ENCODE measurements at regions not wholly inside any gene's neighbourhood (a gene's known extent, or its start where the extent isn't known, plus 50 kb on each side); places are given as distances from the start of the nearest gene placed in this dataset.
A peak's percentile ranks its signal among the peaks of the same experiment; 100 is the strongest.
"Not testable (repeated sequence)": the region's sequence is repeated elsewhere in the genome, so short reads cannot be mapped to it uniquely, and the experiment has no call there.

DNA sequence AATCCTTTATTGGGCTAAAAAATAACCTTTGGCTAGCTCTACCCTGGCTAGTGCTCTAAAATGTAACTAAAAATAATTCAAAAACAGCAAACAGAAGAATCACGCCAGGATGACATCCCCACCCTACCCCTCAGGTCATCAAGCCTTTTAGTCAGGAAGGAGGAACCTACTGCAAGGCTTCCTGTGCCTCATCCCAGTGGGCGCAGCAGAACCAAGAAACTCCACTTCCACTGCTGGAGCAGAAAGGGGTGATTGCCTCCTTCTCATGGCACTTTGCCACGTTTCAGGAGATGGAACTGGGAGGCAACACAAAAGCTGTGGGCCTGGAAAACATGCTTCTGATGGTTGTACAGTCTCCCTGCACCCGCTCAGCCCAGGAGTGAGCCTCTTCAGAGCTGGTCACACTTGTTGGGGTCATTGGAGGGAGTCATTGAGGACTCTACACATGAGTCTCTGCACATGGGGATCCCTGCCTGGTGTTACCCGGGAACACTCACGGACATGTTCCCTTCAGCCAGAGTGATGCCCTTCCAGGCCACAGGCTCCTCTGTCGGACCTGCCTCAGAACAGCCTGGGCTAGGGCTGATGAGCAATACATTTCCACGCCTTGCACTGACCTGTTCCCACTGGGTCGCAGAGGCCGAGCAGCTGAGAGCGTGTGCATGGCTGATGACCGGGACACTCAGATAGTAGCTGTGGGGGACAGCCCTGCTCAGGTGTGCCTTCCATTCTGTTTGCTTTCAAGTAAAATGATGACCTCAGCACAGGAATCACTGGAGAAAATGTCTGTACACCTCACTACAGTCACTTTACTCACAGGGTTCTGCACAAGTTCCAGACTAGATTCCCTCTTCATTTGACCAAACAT is 355.3 kb downstream of the FGFR2 start:
- no peak for DNase-seq

DNA sequence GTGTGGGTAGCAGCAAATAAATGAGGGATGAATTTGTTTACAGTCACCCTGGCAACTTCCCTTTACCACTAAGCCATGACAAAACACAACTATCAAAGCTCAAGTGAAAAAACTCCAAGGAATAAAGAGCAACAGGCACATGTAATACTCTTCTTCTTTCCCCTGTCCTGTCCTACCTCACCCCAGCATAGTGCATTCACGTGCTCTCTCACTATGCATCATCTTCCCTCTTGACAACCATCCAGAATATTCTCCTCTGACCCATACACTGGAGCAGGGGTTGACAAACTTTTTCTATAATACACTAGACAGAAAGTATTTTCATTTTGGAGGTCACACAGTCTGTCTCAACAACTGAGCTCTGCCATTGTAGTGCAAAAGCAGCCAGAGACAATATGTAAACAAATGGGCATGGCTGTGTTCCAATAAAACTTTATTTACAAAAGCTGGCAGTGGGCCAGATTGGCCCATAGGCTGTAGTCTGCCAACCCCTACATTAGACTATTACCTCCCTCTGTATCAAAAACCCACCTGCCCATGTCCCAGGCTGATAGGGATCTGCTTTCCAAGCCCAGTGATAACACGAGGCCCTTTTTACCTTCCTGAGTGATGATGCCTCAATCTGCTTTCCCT is 354.5 kb downstream of the FGFR2 start:
- DNase-seq: no peak

DNA sequence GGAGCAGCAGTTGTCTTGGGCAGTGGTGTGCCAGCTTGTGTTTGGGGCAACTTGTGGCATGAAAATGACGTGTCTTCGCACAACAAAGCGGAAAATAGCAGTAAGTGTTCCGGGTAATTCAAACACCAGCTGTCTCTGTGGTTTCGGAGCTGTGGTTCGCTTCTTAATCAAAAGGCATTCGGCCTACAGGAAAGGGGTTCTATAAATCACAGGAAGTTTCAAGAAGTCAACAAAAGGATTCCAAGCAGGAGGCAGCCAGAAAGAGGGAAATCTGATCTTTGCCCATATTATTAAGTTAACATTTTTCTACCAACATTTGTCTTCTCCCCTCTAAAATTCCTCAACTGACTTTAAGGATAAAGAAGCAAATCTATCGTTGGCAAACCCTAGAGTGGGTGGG is 353.4 kb downstream of the FGFR2 start:
- no peak for DNase-seq

DNA sequence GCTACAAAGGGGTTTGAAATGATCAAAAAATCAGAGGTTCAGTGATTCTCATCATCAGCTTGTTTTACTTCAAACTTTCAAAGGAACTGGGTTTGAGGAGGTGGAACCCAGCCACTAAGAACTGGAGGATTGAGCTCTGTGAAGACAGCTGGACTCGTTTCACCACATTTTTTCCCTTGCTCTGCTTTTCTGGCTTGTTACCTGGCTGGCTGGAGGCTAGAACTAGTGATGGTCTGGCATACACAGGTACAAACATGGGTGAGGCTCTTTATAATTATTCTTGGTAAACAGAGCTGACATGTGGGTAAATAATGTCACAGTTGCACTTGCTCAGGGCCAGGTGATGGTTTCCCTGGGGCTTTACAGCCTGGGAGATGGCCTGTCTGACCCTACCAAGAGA is 352.5 kb downstream of the FGFR2 start:
- DNase-seq: no peak

DNA sequence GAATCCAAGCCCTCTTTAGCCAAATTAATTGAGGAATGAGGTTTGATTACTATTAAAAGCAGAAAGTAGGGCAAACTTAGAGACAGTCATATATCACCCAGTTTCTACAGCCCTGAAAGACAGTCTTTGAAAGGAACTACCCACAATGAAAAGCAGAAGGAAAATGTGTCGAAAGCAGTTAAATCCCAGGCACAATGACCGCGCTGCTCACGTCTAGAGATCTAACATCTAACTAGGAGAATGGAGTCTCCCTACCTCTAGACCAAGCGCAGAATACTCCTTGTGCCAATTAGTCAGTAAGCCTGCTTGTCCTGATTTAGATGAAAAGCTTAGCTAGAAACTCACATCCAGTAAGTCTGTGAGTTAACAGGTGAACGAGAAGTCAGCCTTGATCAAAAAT is 350.0 kb downstream of the FGFR2 start:
- no peak for DNase-seq

DNA sequence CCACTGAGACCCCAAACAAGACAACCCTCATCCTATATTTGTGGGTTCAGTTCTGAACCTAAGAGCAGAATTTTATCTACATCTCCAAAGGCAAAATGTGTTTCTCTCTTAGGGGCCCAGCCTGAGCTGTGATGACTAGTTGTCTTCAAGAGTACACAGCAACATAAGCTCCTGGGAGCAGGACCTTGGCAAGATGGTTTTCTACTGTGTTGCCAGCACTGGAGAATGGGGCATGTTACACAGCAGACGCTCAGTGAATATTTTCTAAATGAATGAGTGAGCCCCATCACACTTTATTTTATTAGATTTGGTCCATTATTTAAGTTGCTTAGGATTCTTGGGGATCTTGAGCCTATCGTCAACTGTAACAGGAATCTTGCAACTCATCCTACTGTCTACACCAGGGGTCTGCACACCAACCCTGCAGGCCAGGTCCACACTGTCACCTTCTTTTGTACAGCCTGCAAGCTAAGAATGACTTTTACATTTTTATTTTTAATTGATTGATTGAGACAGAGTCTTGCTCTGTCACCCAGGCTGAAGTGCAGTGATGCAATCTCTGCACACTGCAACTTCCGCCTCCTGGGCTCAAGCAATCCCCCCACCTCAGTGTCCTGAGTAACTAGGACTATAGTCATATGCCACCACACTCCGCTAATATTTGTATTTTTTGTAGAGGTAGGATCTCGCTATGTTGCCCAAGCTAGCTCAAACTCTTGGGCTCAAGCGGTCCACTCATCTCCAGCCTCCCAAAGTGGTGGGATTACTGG is 347.1 kb downstream of the FGFR2 start:
- DNase-seq: no peak

DNA sequence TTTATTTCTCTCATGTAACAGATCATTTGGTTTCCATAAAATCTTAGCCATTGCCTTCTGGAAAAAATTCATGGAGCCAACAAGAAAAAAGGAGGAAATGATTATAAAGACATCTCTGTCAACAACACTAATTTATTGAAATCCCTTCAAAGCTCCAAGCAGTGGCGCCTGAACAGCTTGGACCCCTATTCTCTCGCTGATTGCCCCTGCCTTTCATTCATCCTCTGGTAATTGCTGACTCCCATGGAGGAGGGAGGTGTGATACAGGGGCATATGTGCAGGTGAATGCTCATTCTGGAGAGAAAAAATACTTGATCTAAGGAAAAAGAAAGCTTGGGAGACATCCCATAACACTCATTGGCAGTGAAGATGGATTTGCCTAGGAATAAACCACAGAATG is 345.5 kb downstream of the FGFR2 start:
- no peak for DNase-seq

DNA sequence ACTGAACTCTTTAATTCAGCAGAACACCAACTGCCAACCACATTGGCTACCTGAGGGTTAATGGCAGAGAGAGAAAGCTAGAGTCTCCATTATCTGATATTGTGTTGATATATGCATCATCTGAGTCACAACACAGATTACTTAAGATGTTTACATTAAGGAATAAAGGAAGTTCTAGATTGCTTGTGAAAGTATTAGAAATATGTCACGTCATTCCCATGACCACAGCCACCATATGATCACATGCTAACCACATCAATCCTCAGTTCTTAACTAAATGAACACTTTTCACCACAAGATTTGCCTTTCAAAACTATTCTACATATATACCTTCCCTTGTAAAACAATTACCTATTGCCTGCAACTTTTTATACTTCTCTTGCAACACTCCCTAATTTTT is 337.9 kb downstream of the FGFR2 start:
- DNase-seq: no peak

DNA sequence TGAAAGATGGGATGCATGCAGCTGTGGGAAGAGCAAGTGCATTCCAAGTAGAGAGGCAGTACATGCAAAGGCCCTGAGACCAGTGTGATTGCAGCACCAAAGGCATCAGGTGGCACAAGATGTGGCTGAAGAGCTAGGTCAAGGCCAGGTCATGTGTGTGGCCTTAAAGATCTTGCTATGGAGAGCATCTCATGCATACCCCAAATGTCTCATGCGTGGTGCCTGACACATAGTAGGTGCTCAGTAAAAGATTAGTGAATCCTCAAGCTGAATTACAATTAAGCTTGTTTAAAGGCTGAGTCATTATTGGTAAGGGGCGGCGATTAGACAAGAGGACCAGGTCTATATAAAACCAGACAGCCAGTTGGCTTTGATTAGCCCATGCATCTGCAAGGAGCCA is 336.6 kb downstream of the FGFR2 start:
- DNase-seq: no peak

DNA sequence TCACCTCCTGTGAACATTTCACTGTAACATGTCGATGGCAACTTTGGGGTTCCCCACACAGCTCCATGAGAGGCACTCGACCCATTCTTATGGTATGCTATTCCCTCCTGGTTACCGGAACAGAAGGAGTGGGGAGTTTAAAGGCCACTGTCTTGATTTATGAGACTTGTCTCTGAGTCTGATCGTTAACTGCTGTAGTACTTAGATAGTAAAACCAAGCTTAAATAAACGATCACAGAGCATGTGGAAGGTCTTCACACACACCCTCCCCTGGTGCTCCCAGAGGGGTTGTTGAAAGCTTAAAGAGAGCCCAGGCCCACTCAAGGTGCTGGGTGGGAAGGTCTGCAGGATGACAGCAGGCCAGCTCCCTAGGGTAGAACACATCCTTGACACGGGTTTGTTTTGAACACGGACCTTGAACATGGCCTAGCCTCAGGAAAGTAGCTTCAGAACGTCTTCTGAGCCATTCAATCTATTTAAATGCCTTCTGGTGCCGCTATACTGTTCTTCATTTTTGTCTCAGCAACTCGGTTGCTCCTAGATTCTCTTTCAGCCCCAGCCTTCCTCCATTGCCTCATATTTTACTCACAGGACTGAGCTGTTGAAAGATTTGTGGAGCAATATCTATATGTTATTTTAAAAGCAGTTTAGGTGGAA is 335.3 kb downstream of the FGFR2 start:
- DNase-seq: no peak

DNA sequence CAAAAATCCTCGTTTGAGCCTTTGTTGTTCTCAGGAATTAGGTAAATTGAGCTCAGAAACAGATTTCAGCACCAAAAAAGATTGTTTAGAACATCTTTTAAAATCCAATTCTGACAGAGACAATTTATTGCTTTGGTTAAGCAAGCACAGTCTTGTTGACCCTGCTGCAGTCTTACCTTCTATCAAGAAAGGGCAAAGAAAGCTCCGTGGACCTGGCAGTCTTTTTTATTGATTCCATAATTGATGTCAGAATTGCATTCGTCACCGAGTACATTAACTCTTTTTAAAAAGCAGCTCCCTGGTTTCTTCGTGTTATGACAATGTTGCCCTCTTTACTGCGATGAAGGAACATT is 334.8 kb downstream of the FGFR2 start:
- DNase-seq: no peak

DNA sequence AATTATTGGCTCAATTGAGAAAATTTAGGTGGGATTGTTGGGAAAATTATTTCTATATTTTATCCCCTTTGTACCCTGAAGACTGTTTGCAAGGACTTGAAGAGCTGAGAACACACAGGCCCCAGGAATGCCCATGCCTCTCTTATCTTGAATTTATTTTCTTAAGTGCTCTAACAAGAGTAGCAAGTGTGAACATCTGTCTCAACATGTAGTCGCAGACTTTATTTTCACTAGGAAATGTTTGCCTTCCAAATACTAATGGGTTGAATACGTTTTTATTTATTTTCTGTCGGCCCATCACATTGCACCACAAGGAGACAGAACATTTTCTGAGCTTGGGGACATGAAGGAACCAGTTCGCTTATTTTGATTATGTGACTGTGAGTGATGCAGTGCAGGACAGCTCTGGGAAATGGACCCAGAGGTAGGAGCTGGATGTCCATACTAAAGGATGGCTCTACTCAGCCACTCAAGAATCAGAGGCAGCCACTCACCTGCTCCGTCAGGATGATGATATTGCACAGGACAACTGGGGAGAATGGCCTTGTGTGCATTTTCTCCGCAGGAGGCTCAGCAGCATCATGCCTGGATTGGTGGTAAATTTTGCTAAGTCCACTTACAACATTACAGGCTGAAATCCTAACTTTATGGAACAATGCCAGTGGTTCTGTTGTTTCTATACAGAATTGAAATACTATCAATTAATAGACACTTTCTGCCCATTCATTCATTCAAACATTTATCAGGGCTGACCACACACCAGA is 332.7 kb downstream of the FGFR2 start:
- DNase-seq: no peak

DNA sequence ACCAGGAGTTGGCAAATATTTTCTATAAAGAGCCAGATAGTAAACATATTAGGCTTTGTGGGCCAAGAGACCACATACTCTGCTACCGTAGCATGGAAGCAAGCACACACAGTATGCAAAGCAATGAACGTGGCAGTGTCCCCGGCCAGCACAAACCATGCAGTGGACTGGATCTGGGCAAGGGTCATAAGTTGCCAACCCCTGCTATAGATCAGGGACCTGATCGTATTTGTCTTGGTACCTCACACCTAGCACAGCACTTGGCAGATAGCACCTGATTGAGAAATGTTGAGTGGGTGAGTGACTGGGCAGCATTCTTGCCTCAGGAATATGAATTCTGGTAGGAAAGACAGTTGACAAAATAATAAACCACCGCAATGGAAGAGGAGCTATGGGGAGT is 331.9 kb downstream of the FGFR2 start:
- DNase-seq: no peak

DNA sequence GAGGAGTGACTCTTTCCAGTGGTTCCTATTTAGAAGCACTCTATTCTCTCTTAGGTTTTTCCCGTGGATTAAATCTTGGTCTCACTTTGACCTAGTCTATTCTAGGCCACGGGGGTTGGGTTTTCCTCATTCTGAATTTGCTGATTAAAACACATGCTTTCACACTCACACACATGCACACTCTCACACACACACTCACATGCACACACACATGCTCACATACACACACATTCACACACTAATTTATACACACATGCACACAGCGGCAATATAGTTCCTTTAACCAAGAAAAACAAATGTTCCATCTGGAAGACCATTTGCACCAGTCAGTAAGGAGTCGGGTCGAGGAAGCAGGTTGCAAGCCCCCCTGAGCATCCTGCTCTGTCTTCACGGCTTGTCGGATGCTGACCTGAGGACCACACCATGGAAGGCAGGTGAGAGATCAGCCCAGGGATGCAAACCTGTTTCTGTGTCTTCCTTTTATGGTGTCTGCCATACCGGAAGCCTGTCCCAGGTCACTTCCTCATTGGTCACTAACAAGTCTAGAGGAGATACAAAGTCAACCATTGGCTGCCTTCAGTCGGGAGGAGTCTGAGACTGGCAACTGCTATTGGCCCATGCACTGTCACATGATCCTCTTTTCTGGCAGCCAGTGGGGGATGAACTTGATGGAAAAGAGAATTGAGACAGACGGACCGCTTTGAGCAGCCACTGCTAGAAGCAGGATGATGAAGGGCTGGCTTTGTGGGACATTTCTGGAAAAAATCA is 330.8 kb downstream of the FGFR2 start:
- no peak for DNase-seq

DNA sequence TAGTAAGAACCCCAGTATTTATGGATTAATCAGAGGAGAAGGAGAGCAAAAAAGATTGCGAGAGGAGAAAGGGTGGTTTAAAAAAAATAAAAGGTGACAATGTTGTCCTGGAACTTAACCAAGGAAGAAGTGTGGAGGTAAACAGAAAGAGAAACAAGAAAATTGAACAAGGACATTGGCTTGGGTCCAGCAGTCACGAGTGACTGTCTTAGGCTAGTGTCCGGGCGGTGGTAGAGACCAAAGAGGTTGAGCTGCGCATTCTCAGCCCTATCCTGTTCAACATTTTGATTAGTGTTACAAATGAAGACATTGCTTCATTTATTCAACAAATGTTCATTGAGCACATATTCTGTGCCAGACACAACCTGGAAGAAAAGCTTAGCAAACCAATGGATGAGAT is 329.9 kb downstream of the FGFR2 start:
- peak; percentile 13 for DNase-seq

DNA sequence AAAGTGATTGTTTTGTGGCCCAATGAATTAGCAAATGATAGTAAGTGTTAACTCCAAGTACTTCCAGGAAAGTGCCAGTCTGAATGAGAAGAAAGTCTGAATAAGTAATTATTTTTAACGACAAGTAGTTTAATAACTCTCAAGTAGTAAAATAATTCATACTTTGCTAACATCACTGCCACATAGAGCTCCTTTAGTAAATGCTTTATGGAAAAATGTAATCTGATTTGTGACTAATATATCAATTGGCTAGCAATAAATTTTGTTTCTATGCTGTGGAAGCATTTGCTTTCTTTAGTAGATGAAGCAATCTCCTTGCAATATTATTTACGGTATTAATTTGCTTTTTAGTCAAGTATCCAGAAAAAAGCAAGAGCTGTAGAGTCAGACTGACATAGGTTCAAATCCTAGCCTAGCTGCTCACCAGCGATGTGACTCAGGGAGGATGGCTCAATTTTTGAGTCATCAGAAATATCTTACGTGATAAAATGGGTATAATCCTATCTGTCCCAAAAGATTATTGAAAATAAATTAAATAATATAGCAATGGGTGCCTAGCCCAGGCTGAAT is 329.3 kb downstream of the FGFR2 start:
- DNase-seq: no peak

DNA sequence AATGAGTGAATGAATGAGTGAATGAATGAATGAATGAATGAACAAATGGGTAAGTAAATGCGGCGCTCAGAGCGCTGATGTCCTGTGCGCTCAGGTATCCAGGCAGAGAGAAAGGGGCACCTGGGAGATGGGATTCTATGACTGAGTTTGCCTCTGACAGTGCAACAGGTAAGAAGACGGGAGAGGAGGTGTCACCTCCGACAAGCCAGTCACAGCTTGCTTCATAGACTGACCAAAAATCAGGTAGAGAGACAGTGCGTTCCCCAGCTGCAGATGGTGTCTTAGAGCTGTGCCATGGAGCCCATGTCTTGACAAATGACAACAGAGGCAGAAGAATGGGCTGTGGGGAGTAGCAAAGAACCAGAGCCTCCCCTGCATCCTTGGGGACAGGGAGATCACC is 327.3 kb downstream of the FGFR2 start:
- no peak for DNase-seq

DNA sequence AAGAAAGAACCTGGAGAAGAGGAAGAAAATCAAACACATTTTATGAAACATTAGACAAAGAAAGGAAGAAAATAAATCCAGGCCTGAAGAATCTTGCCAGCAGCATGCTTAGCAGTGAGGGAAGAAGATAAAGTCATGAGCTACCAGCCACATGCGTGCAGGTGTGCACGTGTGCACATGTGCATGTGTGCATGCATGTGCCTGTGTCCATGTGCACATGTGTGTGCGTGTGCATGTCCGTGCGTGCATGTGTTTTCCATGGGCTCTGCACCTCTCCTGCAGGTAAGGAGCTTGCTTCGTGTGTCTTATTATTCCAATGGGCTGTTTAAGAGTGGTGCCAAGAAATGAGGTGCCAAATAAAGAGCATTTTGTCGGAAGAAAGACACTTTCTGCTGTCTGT is 322.2 kb downstream of the FGFR2 start:
- DNase-seq: no peak

DNA sequence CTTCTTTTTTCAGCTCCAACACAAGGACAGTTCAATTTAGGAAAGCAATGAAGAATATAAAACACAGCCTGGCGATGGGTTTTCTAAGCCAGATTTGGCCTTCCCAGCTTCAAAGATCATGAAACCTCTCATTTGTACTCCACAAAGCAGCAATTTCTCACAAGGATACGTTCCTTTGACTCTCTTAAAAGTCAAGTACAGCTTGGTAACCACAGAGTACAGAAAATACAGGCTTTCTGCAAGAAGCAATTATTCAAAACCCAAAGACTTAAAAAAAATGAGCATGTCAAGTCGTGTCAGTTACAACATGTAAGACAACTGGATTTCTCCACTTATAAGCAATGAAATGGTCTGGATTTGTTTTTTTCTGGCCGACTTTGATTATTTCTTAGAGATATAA is 321.4 kb downstream of the FGFR2 start:
- no peak for DNase-seq

DNA sequence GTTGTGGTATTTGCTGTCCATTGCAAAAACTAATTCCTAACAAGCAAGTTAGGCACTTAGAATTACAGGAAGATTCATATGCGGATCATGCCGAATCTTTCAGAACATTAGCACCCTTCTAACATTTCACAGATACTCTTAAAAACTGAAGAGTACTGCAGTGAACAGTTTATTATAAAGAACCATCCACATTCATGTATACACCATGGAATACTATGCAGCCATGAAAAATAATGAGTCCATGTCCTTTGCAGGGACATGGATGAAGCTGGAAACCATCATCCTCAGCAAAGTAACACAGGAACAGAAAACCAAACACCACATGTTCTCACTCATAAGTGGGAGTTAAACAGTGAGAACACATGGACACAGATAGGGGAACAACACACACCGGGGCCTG is 319.9 kb downstream of the FGFR2 start:
- not testable (repeated sequence) for DNase-seq

DNA sequence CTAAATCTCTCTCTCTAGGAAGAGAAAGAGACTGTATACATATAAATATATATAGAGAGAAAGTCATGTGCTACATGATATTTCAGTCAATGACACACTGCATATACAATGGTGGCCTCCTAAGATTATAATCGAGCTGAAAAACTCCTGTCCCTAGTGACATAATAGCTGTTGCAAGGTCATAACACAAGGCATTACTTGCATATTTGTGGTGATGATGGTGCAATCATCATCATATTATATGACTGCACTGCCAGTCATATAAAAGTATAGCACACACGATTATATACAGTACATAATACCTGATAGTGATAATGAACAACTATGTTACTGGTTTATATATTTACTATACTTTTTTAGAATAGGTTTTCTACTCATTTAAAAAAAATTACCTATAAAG is 316.7 kb downstream of the FGFR2 start:
- DNase-seq: no peak

DNA sequence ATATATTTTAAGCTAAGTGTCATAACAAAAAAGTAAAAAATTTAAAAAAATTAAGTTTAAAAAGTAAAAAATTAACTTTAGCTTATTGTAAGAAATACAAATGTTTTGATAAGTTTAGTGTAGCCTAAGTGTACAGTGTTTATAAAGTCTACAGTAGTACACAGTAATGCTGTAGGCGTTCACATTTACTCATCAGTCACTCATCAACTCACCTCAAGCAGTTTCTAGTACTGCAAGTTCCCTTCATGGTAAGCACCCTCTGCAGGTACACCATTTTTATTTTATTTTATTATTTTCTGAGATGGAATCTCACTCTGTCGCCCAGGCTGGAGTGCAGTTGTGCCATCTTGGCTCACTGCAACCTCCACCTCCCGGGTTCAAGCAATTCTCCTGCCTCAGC is 316.0 kb downstream of the FGFR2 start:
- DNase-seq: no peak
